Renal pelvis (tissue), 1 donor: ENCODE measurements at regions not wholly inside any gene's neighbourhood (a gene's known extent, or its start where the extent isn't known, plus 50 kb on each side); places are given as distances from the start of the nearest gene placed in this dataset.

ENCODE experiments used
- DNase-seq: peaks from one replicate; pipeline ENCODE4 v3.0.0-alpha.2; 2013

DNA sequence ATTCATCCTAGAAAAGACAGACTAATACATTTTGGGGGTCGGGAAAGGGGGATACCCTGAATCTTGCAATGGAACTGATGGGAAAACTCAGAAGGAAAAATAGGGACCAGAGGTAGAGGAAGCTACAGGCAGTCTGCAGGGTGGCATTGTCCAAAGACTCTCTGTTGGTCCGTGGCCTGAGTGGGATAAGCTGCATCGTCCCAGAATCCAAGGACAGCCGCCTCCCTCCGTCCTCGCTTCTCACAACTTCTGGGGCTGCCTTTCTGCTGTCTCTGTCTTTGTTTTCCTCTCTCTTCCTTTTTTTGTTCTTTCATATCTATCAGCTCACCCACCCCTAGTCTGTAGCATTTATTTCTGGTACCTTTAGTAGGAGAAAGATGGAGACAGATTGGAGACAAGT, 1052.6 kb upstream of the RBFOX1 start:
- DNase-seq = no peak

DNA sequence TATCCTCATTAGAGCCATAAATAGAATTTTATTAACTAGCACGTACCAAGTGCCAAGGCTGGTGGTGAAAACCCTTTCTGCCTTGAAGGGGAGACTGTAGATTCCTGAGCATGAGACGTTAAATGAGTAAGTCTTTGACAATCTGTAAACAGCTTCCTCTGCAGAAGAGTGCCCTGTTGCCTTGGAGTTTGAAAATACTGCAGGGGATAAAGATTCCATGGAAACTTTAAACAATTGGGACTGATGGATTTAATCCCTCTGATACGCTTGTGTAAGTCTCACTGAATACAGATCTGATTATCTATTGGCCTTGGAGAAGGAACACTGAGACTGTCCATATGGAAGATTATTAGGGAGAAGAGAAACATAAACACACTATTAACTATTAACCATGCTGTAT, 1053.4 kb upstream of the RBFOX1 start:
- DNase-seq = no peak

DNA sequence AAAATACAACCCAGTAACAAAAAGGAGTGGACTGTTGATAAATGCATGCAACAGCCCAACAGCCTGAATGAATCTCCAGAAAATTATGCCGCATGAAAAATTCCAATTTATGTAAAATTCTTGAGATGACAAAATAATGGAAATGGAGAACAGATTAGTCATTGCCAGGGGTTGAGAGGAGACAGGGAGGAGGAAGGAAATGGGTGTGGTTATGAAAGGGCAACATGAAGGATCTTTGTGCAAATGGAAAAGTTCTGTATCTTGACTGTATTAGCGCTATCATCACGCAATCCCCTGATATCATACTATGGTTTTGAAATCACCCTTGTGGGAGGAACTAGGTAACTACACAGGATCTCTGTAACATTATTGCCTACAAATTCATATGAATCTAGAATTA, 1058.3 kb upstream of the RBFOX1 start:
- no peak for DNase-seq

DNA sequence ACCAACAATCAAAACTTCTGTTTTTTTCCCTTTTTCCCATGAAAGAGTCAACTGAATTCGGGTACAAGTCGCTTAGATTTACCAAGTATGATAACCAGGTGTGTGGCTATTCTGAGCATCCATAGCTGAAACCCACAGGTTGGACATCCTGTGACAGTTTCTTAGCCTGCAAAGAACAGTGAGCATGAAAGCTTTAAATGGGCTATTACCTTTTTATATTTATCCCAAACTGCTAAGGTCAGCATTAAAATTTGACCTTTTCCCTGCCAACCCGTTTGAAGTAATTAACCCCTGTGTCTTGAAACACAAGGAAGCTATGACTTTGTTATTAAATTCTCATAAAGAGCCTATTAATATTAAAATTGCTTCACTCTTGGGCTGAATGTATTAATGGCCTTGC, 1065.0 kb upstream of the RBFOX1 start:
- DNase-seq = no peak

DNA sequence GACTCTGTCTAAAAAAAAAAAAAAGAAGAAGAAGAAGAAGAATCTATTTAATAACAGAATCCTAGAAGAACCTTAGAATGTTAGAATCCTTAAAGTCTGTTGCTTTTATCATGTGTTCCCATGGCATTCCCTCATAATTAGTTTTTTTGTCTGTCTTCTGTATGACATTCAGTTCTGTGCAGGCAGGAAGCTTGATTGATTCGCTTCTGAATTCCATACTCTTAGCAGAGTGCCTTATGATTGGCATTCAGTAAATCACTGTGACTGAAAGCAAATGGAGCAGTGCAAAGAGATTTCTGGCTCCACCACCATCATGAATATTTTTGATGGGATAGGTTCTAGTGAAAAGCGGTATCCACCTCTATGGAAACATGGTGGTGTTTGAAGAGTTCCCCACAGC, 1065.9 kb upstream of the RBFOX1 start:
- DNase-seq = no peak

DNA sequence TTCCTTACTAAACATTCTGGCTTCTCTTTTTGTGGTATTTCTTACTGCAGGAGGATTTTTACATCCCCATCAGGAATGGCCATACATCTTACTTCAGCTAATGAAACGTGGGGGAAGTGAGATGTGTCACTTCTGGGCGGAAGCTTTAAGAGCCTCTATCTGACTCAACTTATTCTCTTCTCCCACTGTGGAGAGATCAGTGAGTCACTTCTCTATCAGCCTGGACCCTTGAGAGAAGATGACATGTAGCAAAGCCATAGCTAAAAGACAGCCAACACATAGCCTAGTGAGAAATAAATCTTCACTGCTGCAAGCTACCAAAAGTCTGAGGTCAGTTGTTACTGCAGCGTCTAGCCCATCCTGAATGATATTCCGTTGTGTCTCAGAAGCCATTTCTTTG, 1066.7 kb upstream of the RBFOX1 start:
- DNase-seq = no peak

DNA sequence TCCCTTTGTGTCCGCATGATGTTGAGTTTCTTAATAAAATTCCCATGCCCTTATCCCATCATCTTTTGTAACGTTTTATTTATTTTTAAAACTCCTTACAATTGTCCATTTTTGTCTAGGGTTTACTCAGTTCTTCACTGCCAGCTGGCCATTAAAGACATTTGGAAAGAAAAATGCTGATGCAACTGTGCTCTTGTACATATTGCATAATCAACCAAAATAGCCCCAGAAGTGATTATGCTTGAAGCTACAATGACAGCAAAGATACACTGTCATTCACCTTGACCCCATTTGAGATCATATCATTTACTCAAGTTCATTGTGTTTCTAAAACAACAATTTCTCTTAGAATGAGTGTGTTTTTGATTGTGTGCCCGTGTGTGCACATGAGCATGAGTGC, 1074.6 kb upstream of the RBFOX1 start:
- DNase-seq = no peak

DNA sequence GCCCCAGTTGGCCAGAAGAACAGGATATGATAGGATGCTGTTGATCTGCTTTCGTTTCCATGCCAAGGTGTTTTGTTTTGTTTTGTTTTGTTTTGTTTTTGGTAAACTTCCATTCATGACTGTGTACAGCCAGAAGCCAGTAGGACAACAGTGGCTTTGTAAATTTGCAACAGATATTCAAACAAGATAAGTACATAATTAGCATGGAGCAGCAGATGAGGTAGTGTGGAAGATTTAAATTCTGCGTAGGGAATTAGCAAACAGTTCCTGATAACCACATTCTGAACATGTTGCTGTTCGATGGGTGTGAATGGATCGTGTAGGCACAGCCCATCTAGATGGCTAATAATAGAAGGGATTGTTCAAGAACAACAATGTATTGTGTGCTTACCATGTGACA, 1080.1 kb upstream of the RBFOX1 start:
- DNase-seq = no peak

DNA sequence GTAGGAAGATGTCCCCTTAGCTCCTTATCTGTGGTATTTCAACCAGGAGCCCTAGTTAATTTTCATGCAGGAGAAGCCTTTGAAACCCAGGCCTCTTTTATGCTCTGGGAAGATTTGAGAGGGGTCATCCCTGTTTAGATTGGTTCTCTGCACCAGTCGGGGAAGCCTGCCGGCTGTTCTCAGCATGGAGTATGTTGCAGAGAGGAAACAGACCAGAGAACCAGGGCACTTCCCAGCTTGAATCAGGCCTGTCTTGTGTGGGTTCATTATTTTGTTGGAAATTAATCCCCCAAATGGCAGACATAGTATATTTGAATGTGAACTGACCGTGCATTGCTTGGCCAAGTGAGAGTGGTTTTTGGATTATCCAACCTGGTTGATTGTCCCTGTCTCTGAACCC, 1082.1 kb upstream of the RBFOX1 start:
- no peak for DNase-seq

DNA sequence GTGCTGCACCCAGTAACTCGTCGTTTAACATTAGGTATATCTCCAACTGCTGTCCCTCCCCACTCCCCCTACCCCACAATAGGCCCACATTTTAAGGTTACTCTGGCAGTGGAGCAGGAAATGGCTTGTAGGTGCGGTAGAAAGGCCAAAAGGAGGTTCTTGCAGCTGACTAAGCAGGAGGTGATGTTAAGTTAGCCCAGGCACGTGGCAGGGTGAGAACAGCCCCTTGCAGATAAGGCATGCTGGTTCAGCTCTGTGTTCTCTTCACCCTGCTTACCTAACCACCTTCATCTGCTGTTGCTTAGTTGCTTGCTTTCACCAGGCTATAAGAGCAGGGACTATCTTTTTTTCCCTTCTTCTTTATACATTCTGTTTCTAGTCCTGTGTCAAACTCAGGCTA, 1082.8 kb upstream of the RBFOX1 start:
- no peak for DNase-seq

DNA sequence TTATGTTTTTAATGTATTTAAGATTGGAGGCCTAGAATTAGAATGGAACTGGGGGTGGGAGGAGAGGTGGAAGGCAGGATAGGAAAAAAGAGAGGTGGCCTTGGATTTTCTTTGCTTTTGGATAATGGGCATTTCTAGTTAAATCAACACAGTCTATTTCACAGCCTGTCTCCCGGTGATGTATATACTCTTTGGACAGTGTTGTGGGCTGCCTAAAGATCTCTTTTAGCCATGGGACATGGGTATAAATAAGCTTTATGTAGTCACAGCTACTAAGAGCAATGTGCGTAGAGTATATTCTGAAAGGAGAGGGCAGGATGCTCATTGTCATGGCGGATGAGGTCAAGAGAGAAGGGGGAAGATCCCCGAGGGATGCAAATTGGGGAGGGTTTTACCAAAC, 1084.4 kb upstream of the RBFOX1 start:
- no peak for DNase-seq

DNA sequence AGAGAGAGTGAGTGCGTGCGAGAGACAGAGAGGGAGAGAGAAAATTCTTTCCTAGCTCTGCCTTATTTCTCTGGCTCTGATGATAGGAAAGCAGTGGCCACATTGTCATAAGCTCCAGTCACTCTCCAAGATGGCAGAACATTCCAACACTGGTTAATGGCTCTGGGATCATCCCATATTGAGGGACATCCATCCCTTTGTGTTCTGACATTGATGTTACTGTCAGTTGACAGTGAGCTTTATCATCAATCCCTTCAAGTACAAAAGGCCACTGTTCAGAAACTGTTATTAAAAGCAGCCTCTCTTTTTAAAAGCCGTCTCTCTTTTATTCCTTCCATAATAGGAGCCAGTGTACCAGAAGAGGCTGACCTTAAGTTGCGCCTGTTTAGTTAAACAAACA, 1084.9 kb upstream of the RBFOX1 start:
- no peak for DNase-seq

DNA sequence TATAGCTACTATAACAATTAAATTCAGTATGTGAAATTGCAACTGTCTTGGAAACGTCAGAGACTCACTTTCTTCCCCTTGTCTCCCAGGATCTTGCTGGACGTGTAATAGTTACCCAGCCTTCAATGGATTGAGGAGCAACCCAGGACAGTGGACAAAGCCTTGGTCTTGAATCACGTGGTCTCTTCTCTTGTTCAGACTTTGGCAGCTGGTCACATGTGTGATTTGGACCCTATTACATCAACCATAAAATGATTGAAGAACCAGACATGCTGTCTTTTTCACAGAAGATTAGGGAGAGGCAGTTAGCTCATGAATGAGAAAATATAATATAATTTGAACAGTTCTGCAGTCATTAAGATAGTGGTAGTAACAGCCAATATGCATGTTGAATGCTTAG, 1085.5 kb upstream of the RBFOX1 start:
- no peak for DNase-seq

DNA sequence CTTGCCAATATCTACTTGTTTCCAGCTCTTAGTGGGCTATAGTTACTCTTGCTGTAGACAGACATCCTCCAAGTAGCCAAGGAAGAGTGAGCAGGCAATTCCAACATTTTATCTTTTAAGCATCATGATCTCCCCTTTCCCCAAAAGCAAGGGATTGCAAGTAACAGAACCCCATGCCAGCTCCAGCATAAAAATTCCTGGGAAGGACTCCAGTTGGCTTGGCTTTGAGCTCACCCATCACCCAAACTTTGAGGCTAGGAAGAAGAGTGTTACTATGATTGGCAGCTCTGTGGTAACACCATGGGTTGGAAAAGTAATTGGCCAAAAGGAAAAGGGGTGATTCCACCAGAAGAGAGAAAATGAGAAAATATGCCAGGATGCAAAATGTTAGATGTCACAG, 1086.4 kb upstream of the RBFOX1 start:
- no peak for DNase-seq

DNA sequence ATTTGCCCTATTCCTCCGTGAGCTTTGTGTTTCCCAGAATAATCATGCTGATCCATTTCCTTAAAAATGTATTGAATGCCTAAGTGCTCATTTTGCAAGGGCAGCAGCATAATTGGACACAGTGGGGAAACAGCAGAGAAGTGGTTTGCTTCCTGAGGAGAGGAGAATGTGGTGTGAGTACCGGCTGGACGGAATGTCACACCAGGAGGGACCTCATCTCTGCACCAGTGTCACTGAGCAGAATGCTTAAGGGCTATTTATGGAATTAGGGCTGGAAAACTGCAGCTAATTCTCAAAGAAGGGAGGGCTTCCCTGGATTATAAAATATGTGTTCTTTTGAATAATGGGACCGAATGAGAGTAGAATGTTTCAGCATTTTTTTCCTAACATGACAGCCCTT, 1100.6 kb upstream of the RBFOX1 start:
- DNase-seq = no peak

DNA sequence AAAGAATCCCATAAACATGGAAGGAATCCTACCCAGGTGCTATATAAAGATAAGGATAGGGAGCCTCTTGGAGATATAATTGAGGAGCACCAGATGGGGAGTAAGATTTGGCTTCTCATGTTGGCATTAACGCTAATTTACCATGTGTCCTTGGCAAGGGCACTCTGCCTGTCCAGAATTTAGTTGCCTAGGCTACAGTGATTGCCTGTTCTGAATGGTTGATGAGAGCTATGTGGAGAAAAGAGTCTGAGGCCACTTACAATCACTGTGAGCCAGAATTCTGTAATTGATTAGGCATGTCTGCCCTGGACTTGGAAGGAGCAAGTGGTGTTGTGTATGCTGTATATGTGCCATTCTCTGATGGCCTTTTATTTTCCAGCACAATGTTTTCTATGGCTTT, 1101.2 kb upstream of the RBFOX1 start:
- no peak for DNase-seq

DNA sequence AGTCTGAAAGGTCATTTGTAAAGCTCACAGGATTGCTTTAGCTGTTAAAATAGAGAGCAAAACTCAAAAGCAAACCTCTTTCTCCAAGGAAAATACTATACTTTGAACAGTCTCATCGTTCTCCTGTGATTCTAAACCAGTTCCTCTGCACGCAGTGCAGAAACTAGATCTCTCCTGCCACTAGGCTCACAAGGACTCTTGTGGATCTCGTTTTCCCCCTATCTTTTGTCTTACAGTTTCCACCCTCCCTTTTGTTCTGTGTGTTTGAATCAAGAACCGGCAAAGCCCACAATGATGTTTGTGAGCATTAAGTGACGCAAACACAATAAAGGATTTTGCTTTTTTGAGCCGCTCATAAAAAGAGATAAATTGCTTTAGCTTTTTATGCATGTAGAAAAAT, 1103.5 kb upstream of the RBFOX1 start:
- no peak for DNase-seq

DNA sequence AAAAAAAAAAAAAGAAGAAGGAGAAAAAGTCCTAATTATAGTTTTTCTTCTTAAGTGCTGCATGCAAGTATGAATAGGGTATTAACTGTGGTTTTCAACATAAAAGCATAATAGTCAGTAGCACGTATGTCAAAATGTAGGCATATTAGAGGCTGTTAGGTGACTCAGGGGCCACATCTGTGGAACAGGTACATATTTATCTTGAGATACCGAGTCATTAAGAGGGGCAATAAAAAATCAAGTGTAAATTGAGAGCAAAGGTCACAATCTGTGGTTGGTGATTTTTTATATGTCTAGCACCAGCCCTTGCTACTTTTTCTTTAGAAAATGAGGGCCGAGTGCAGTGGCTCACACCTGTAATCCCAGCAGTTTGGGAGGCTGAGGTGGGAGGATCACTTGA, 1113.8 kb upstream of the RBFOX1 start:
- no peak for DNase-seq

DNA sequence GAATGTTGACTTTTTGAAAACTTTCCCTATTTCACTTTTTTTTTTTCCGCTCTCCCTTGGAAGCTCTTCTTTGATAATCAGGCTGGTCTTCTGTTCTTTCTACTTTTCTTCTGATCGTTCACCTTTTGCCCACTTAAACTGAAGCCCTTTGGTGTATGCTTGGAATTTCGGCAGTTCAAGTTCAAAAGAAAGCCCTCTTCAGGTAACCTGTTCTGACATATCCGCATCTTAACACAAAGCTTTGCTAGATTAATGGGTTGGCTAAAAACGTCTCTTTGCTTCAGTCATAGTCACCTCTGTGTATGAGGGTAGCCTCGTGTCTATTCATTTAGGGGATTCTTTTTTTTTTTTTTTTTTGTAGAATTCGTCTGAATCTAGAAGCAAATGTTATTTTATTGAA, 1115.8 kb upstream of the RBFOX1 start:
- no peak for DNase-seq

DNA sequence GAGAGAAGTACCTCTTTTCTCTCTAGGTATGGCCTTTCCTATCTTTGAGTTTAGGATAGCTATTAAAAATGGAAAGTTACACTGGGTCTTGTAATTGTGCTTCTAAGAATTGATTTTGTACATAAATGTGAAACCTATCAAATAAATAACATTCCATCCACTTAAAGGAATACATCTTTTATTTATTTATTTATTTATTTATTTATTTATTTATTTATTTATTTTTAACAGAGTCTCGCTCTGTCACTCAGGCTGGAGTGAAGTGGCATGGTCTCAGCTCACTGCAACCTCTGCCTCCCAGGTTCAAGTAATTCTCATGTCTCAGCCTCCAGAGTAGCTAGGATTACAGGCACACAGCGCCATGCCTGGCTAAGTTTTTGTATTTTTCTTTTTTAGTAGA, 1114.0 kb upstream of the EEF2KMT start:
- DNase-seq = no peak

DNA sequence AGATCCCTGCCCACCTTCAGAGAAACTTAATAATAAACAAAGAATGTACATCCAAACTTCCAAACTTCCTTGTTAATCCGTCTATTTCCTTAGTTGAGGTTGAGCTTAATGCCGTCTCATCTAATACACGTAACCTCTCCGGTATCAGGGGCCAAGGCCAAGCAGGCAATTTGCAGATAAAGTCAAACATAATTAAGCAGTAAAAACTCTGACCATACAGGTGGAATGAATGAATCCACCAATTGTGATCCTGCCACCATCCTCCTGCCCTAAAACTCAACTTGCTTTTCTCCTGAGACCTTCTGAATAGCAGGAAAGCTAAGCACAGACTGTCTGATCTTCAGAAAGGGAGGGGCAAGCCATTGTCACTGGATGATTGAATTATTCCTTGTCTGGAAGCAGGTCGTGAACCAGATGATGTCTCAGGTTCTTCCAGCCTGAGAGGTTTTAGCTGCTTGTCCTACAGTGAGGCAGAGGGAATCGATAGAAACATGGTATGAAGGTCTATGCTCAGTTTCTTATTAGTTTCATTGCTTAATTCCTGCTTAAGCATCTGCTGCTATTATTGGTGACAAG, 1111.8 kb upstream of the EEF2KMT start:
- no peak for DNase-seq

DNA sequence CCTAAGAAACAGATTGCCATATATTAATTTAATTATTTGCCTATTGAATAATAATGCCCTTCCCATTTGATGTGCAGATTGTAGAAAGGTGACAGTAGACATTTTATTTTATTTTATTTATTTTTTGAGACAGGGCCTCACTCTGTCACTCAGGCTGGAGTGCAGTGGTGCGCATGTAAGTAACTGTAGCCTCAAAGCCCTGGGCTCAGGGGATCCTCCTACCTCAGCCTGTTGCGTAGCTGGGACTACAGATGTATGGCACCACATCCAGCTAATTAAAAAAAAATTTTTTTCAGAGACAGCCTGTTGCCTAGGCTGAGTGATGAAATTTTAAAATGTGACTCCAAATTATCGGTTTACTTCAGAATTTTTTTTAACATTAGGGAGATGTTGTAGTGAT, 1110.0 kb upstream of the EEF2KMT start:
- no peak for DNase-seq

DNA sequence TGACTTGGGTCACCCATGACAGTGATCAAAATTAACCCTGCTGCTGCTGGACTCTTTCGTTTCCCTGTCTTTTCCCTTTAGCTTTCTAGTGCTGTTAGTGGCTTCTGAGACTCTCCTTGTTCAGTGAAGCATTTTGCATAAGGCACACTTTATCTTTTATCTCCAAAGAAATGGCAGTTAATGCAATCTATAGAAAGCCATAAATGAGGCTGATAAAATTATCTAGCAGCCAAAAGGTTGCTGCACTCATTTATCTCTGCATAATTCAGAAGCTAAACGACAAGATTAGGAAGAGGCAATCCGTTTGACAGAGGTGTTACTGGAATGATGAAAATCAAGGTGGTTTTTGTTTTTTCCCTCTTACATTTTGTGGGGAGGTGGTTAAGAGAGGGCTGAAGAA, 1109.5 kb upstream of the EEF2KMT start:
- DNase-seq = no peak

DNA sequence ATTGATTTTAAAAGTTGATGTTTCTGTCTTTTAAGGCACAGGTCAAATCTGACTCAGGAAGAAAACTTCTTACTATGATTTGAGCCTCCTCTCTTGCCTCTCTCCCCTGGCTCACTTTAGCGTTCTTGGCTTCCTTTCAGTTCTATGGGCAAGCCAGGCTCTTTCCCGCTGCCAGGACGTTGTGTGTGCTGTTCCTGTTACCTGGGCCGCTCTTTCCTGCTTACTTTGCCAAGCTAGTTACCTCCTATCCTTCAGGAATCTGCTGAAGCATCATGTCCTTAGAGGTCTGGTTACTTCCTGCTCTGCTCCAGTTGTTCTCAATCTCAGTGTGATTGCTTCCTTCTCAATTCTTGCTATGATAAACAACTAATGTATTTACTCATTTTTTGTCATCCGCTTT, 1108.5 kb upstream of the EEF2KMT start:
- no peak for DNase-seq

DNA sequence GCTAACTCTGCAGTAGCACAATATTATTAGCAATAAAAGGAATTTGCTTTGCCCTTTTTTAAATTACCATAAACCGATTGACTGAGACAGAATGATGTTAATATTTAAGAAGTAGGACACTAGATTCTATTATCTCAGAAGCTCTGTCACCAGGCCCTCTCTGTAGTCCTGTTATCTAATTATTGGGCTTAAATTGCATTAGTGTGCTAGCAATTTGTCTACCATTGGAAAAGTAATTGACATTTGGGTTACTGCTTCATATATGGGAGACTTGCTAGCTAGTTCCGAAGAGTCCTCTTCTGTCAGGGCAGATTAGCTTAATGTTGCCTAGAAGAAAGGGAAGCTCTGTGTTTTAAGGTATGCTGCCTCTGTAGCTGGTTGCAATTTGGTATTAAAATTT, 1107.3 kb upstream of the EEF2KMT start:
- DNase-seq = no peak
